DMS79 treated with DMSO at 0.1 percent for 48 hours (cell line): ENCODE measurements at regions not wholly inside any gene's neighbourhood (a gene's known extent, or its start where the extent isn't known, plus 50 kb on each side); places are given as distances from the start of the nearest gene placed in this dataset.

Experiments
- DNase-seq: peaks from one replicate; lab custom pipeline; 2025; lab: John Stamatoyannopoulos, UW

DNA sequence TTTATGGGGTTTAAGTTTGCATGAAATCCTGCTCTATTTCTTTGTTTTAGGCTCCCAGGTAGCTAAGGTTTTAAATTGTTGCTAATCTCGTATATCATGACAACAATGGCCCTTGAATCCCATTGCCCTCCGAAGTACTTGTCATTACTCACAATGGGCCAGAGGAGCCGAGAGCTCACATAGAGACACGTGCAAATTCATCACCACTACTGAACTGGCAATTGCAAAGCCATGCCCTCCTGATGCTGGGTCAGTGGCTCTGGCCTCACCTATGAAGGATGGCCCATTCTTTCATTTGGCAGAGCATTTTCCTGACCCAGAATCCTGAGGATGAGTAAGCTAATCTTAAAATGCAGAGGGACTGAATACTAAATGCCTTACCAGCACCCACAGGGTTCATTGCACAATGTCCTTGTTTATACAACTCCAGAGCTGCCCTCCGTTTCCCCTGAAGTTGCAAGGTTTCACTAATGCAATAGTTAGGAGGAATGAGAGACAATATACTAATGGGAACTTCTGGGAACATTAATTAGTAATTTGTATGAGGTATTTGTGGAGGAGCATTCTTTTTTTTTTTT, 71.6 kb upstream of the GAREM1 start:
- DNase-seq, result peak; percentile 64

- no peak for DNase-seq
These were observed 60.4 kb upstream of the GAREM1 start for GRCh38 chr18:32530947-32531651.

DNA sequence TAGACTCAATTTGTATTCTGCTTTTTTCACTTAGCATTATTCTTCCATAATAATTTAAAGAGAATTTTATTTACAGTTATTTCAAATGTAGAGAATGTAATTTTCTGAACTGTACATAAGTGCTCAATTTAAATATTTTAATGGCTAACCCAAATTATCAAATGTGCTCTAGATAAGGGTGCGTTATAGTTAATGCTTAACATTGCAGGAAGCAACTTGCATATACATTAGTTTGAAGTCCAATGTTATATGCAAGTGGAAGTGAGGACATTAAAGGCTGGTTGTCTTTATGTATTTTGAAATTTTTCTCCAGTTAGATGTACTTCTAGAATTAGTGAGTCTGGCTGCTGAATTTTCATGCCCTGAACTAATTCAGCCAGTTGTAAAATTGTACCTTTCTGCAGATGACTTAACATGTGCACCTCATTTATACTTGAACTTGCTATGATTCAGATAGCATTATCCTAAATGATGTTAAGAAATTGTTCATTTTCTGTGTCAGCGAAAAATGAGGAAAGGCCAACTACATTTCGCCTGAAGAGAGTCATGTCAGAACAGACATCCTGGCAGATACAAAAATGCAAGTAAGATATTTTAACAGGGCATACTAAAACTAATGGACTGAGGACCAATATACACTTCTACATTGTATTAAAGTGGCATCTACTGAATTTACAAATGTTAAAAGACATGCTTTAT, 59.2 kb upstream of the GAREM1 start:
- DNase-seq, result no peak

DNA sequence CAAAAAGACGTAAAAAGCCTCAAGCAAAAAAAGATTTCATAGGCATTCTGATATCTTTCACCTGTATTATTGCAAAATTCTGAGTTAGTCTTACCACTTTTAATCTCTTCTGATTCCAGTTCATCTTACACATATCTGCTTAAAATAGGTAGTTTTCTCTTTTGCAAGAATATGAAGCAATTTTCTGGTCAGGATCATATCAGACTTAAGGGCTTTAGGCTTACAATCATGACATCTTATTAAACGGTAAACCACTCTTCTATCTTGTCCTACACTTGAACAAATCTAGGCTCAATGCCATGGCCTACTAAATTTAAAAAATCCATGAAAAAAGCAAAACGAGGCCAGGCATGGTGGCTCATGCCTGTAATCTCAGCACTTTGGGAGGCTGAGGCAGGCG, 50.1 kb upstream of the GAREM1 start:
- no peak for DNase-seq
